DMS 273 treated with DMSO at 0.1 percent for 48 hours (cell line): ENCODE measurements at regions not wholly inside any gene's neighbourhood (a gene's known extent, or its start where the extent isn't known, plus 50 kb on each side); places are given as distances from the start of the nearest gene placed in this dataset.
"Not testable (repeated sequence)": the region's sequence is repeated elsewhere in the genome, so short reads cannot be mapped to it uniquely, and the experiment has no call there.

Experiments used
- DNase-seq: peaks from one replicate; lab custom pipeline; 2025; lab: John Stamatoyannopoulos, UW

- DNase-seq: no peak
These were observed 1293.9 kb downstream of the JRKL start for GRCh38 chr11:97683733-97684132.

- no peak for DNase-seq
These were observed 1295.0 kb downstream of the JRKL start for GRCh38 chr11:97684486-97685439.

GRCh38 chr11:97685695-97686094 lies 1295.9 kb downstream of the JRKL start:
- no peak for DNase-seq

DNA sequence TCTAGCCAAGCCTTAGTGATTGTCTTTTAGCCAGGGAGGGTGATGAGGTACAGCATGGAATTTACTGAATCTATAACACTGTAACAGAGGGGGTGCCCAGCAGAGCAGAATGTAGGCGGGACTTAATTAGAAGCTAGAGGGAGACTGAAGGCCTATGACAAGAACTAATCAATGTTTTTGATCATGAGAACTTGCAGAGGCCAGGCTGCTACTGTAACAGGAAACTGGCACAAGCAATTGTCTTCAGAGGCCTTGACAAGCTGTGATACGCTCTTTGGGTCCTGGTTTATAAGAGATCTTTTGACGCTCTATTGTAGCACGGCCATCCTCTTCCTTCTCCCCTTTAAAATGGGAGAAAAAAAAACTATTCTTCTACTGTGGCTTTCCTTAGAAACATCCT lies 1297.3 kb downstream of the JRKL start:
- DNase-seq: no peak

- no peak for DNase-seq
These were observed 1301.2 kb downstream of the JRKL start for GRCh38 chr11:97691061-97691460.

DNA sequence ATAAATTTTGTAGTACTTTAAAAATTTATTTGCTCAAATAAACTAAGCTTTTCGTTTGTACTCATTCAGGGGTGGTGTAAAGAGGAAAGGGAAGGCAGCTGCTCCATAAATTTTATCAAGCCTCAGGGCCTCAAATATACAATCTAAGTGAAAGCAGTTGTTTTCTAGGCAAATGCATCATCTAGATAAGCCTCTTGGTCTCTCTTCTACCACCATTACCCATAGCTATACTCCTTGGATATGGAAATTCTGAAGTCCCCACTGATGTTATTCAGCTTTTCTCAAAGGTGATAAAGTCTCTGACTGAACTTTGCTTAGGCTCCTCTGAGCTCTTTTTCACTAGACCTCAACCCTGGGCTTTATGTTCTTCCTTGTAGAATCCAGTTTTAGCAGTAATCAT lies 1313.1 kb downstream of the JRKL start:
- DNase-seq: no peak

- DNase-seq: peak; percentile 89
These were observed 1314.0 kb downstream of the JRKL start for GRCh38 chr11:97703851-97704250.

DNA sequence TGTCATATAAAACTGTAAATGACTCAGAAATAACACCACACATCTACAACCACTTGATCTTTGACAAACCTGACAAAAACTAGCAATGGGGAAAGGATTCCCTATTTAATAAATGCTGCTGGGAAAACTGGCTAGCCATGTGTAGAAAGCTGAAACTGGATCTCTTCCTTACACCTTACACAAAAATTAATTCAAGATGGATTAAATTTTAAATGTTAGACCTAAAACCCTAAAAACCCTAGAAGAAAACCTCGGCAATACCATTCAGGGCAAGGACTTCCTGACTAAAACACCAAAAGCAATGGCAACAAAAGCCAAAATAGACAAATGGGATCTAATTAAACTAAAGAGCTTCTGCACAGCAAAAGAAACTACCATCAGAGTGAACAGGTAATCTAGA lies 1315.3 kb upstream of the CNTN5 start:
- DNase-seq: not testable (repeated sequence)

DNA sequence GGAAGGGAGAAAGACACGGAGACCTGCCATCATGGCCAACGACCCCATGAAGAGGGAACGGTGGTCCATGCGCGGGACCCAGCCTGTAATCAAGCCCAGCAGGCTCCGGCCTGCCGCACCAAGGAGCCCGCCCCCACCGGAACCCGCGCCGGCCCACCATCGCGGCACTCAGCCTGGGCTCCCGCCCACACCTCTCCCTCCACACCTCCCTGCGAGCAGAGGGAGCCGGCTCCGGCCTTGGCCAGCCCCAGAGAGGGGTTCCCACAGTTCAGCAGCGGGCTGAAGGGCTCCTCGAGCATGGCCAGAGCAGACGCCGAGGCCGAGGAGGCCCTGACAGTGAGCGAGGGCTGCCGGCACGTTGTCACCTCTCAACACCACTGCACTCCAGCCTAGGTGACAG lies 1302.8 kb upstream of the CNTN5 start:
- DNase-seq: no peak

DNA sequence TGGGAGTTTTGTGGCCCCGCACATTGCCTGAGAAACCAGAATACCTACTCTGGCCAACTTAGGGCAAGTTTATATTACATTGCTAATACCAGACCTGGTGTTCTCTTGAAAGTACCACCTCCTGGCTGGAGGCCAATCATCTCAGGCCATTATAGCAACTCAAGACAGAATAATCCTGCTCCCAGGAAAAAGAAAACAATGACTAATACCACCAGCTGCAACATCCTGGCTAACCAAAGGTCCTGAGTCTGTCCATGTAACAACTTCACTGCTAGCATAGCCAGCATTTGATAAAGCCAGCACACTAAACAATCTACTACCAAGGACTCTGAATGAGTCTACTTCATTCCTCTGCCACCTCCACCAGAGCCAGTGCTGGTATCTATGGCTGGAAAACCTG lies 1298.7 kb upstream of the CNTN5 start:
- peak; percentile 44 for DNase-seq

DNA sequence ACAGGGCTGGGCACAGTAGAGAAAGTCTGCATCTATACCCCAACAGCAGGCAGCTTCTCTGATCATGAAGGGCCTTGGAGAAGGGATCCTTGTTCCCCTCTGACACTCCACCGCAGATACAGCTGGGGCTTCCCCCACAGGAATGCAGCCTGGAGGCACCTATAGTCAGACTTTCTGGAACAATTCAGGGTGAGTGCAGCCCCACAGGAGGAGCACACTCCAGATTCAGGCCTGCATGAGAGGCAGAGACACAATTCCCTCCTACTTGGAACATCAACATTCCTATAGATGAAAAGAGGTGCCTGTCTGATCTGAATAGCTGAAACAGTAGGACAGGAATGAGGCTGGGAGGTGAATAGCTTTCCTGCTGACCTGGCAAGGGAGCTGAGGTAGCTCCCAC lies 1298.0 kb upstream of the CNTN5 start:
- no peak for DNase-seq

DNA sequence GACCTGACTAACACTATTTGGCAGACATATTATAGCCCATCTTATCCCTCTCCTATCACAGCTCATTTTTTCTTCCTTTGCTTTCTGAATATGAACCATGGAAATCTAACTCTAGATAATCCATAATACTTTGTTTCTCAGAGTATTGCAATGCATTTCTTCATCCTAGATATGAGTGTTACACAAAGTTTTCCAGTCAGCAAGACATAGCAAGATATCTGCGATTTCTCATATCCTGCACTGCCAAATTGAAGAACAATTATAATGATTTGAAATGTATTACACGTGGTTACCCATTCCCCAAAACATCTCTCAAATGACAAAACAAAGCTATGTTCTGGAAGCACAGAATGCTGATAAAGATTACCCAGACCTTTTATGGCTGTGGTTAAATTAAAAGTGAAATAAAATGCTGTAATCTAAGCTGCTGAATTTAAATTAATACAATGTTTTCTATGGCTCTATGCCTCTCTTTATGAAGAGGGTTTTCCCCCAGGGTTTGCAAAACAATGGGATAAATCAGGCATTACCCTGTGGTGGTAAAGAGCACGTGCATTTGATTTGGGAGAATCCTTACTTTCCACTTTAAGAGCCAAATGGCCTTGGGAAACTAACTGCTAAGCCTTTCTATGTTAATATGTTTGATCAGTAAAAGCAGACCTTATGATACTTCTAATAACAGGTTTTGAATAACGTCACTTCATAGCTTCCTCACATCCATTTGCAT lies 1291.0 kb upstream of the CNTN5 start:
- no peak for DNase-seq

- no peak for DNase-seq
These were observed 1288.6 kb upstream of the CNTN5 start for GRCh38 chr11:97732011-97732632.

DNA sequence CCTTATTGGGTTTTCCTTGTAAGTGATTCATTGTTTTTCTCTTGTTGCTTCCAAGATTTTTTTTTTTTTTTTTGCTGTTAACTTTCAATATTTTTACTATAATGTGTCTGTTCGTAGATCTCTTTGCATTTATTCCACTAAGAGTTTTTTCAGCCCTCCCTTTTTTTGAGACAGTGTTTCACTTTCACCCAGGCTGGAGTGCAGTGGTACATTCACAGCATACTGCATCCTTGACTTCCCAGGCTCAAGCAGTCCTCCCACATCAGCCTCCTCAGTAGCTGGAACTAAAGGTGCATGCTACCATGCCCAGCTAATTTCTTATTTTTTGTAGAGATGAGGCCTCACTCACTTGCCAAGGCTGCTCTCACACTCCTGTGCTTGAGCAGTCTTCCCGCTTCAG lies 1282.0 kb upstream of the CNTN5 start:
- DNase-seq: no peak

GRCh38 chr11:97739932-97740800 lies 1280.6 kb upstream of the CNTN5 start:
- DNase-seq: no peak

GRCh38 chr11:97740801-97741151 lies 1280.0 kb upstream of the CNTN5 start:
- DNase-seq: no peak

DNA sequence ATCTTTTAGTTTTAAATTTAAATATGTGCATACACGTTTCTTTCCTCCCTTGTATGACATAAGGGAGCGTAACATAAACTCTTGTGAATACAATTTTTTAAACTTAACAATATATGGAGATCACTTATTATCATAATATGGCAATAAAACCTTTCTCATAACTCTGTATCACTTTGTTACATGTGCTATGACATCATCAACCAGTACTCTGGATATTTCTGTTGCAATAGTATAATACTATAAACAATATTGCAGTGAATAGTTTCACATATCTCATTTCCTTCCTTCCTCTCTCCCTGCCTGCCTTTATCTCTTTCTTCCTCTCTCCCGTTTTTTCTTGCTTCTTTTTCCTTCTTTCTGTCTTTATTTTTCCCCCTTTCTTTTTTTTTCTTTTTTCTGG lies 1278.0 kb upstream of the CNTN5 start:
- DNase-seq: no peak

DNA sequence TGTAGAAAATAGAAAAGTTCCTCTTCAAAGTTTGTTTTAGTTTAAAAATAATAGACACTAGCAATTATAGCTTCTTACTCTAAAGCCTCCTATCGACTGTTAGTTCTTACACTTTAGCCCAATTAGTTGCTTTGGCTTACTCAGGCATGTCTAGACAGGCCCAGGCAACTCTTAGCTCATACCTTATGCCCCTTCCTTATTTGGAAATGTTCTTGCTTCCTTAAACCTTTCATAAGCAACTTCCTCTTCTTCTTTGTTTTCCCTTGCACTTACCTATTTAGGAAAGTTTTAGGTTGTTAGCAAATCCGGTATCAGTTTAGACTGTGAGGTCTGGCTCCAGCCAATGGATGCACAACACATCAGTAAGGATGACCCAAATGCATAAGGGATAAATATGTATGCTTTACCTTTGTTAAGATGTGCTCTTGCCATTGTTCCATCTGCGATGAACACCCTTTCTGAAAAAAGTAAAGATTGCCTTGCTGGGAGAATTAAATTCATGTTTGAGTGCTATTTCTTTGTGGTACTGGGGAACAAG lies 1277.5 kb upstream of the CNTN5 start:
- DNase-seq: peak; percentile 36

- DNase-seq: no peak
These were observed 1275.2 kb upstream of the CNTN5 start for GRCh38 chr11:97745515-97746050.

DNA sequence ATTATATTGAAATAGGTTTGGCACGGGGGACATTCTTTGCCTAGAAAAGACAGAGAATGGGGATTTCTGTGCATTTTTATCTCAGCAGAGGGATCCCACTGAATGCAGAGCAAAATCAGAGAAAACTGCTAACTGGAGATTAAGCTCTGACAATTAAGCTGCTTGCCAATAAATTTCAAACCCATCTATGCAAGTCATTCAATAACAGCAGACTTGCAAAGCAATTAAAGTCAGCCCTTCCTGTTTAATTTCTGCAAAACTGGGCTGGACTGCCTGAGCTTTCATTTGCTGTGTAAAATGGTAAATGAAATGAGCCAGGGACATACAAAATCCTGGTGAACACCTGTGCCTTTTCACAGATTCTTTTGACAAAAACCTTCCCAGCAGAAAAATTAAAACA lies 1273.9 kb upstream of the CNTN5 start:
- DNase-seq: no peak

DNA sequence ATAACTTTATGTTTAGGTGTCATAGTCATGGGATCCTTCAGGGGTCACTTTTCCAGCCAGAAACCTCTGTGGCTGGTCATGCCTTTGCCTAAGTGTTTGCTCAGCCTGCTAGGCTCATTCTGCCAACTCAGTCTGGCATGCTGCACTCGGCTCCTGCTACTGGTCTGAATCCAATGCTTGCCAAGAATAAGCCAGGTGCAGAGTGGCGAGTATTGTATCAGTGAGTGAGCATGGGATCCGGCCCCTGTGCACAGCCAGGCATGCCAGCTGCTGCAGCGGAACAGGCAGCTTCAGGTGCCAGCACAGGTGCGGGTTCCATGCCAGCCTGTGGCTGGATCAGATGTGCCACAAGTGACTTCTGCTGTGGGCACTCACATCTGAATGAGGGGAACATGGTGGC lies 1269.3 kb upstream of the CNTN5 start:
- DNase-seq: no peak
